ENCODE measurements at regions not wholly inside any gene's neighbourhood (a gene's known extent, or its start where the extent isn't known, plus 50 kb on each side); places are given as distances from the start of the nearest gene placed in this dataset.

- TF ChIP-seq CTCF (IDR thresholded peaks at IDR 0.05): no peak
- ATAC-seq (ENCODE audit: low FRiP score) (no peak), DNase-seq (ENCODE audit: low spot score) (no peak)
Measured at GRCh38 chr16:76182041-76182635, 95.1 kb upstream of the CNTNAP4 start.

- ATAC-seq (ENCODE audit: low FRiP score) (no peak), DNase-seq (ENCODE audit: low spot score) (no peak)
- TF ChIP-seq CTCF (IDR thresholded peaks at IDR 0.05): no peak
Measured at GRCh38 chr16:76183647-76184046, 93.6 kb upstream of the CNTNAP4 start.

- ATAC-seq (ENCODE audit: low FRiP score) (no peak), DNase-seq (ENCODE audit: low spot score) (no peak)
- no peak for TF ChIP-seq CTCF (IDR thresholded peaks at IDR 0.05)
Measured at GRCh38 chr16:76190057-76190456, 87.1 kb upstream of the CNTNAP4 start.

GRCh38 chr16:76190480-76190879 lies 86.7 kb upstream of the CNTNAP4 start:
- no peak for ATAC-seq (ENCODE audit: low FRiP score)
- no peak for TF ChIP-seq CTCF (IDR thresholded peaks at IDR 0.05)
- DNase-seq (ENCODE audit: low spot score): no peak

- peak; percentile 62 for ATAC-seq (ENCODE audit: low FRiP score)
Measured at GRCh38 chr16:76193906-76194615, 83.1 kb upstream of the CNTNAP4 start.

GRCh38 chr16:76194616-76195015 lies 82.6 kb upstream of the CNTNAP4 start:
- peak; percentile 81 for ATAC-seq (ENCODE audit: low FRiP score)
- no peak for DNase-seq (ENCODE audit: low spot score)
- TF ChIP-seq CTCF (IDR thresholded peaks at IDR 0.05): no peak

More at GRCh38 chr16:76193906-76194615, 83.1 kb upstream of the CNTNAP4 start:
- no peak for TF ChIP-seq CTCF (IDR thresholded peaks at IDR 0.05)
- no peak for DNase-seq (ENCODE audit: low spot score)

GRCh38 chr16:76195056-76195455 lies 82.1 kb upstream of the CNTNAP4 start:
- no peak for TF ChIP-seq CTCF (IDR thresholded peaks at IDR 0.05)
- ATAC-seq (ENCODE audit: low FRiP score) (peak; percentile 22), DNase-seq (ENCODE audit: low spot score) (no peak)

All from omental fat pad (tissue), 3 donors.